Liver (tissue), 8 donors: ENCODE measurements at regions not wholly inside any gene's neighbourhood (a gene's known extent, or its start where the extent isn't known, plus 50 kb on each side); places are given as distances from the start of the nearest gene placed in this dataset.

Source experiments
- DNase-seq: peaks from one replicate; pipeline ENCODE4 v3.0.0-alpha.2; 2017; ENCODE audit warnings: low spot score
- H3K27ac ChIP-seq, 2 donors: one replicate each; pipeline ENCODE4 v1.7.0; 2013; ENCODE audit warnings: inconsistent platforms in 2 of 2, low read length in 2 of 2, control low read depth in 1 of 2, low read depth in 1 of 2, mild to moderate bottlenecking in 1 of 2
- H3K27me3 ChIP-seq, 4 donors: one replicate each; pipeline versions ENCODE4 v1.6.1 to v1.7.0; 2013; ENCODE audit warnings: low read length in 3 of 4, inconsistent platforms in 1 of 4, mild to moderate bottlenecking in 1 of 4, moderate library complexity in 1 of 4; ENCODE audit not compliant: control insufficient read depth in 4 of 4, insufficient read depth in 4 of 4
- H3K36me3 ChIP-seq, 4 donors: one replicate each; pipeline versions ENCODE4 v1.6.1 to v1.7.0; 2013; ENCODE audit warnings: low read length in 3 of 4, mild to moderate bottlenecking in 3 of 4, low read depth in 1 of 4, moderate library complexity in 1 of 4; ENCODE audit not compliant: control insufficient read depth in 4 of 4, insufficient read depth in 3 of 4
- H3K4me1 ChIP-seq, 4 donors: one replicate each; pipeline versions ENCODE4 v1.6.1 to v1.7.0; 2013; ENCODE audit warnings: low read length in 3 of 4, mild to moderate bottlenecking in 3 of 4, moderate library complexity in 1 of 4; ENCODE audit not compliant: control insufficient read depth in 4 of 4, insufficient read depth in 4 of 4
- H3K4me3 ChIP-seq, 3 donors: one replicate each; pipeline versions ENCODE4 v1.6.1 to v1.7.0; 2013; ENCODE audit warnings: low read length in 3 of 3, control low read depth in 1 of 3, low read depth in 1 of 3, mild to moderate bottlenecking in 1 of 3
- H3K9ac ChIP-seq, 2 donors: one replicate each; pipeline ENCODE4 v1.7.0; 2013; ENCODE audit warnings: low read length in 2 of 2, mild to moderate bottlenecking in 2 of 2, moderate library complexity in 2 of 2, control low read depth in 1 of 2, low read depth in 1 of 2
- H3K9me3 ChIP-seq, 4 donors: one replicate each; pipeline versions ENCODE4 v1.6.1 to v1.7.0; 2013; ENCODE audit warnings: low read length in 3 of 4; ENCODE audit not compliant: control insufficient read depth in 4 of 4
- ATF3 ChIP-seq: IDR thresholded peaks from 2 replicates; pipeline ENCODE4 v1.6.1; 2016; ENCODE audit warnings: antibody characterized with exemption
- CTCF ChIP-seq: fragments of 150-350 bp; IDR thresholded peaks from 2 replicates; pipeline ENCODE4 v1.5.1; 2017; ENCODE audit warnings: improper control_type of control experiment, low read depth, low read length; ENCODE audit not compliant: missing input control
- EGR1 ChIP-seq, 2 donors: IDR thresholded peaks; 2 replicates each; pipeline ENCODE4 v1.6.1; 2016 to 2018; ENCODE audit warnings: antibody characterized with exemption in 2 of 2, low read depth in 2 of 2
- FOXA1 ChIP-seq: IDR thresholded peaks from 2 replicates; pipeline ENCODE4 v1.6.1; 2016; ENCODE audit warnings: antibody characterized with exemption
- FOXA2 ChIP-seq: IDR thresholded peaks from 2 replicates; pipeline ENCODE4 v1.6.1; 2016; ENCODE audit warnings: antibody characterized with exemption
- HNF4A ChIP-seq, 2 donors: conservative IDR thresholded peaks; 2 replicates each; pipeline ENCODE4 v1.6.1; 2016; ENCODE audit warnings: antibody characterized with exemption in 2 of 2, mild to moderate bottlenecking in 2 of 2
- HNF4G ChIP-seq: IDR thresholded peaks from 2 replicates; pipeline ENCODE4 v1.6.1; 2016; ENCODE audit warnings: antibody characterized with exemption
- JUND ChIP-seq, 2 donors: IDR thresholded peaks; 2 replicates each; pipeline ENCODE4 v1.6.1; 2016; ENCODE audit warnings: antibody characterized with exemption in 2 of 2
- MAX ChIP-seq: IDR thresholded peaks from 2 replicates; pipeline ENCODE4 v1.6.1; 2016; ENCODE audit warnings: antibody characterized with exemption
- RAD21 ChIP-seq, 2 donors: IDR thresholded peaks; 2 replicates each; pipeline ENCODE4 v1.6.1; 2016; ENCODE audit warnings: antibody characterized with exemption in 2 of 2, mild to moderate bottlenecking in 2 of 2
- REST ChIP-seq: IDR thresholded peaks from 2 replicates; pipeline ENCODE4 v1.6.1; 2016; ENCODE audit warnings: antibody characterized with exemption, mild to moderate bottlenecking
- RXRA ChIP-seq, 2 donors: IDR thresholded peaks; 2 replicates each; pipeline ENCODE4 v1.6.1; 2017 to 2018; ENCODE audit warnings: antibody characterized with exemption in 2 of 2, mild to moderate bottlenecking in 1 of 2
- SP1 ChIP-seq: IDR thresholded peaks from 2 replicates; pipeline ENCODE4 v1.6.1; 2018; ENCODE audit warnings: antibody characterized with exemption, mild to moderate bottlenecking
- TAF1 ChIP-seq: conservative IDR thresholded peaks from 2 replicates; pipeline ENCODE4 v1.6.1; 2016; ENCODE audit warnings: antibody characterized with exemption, mild to moderate bottlenecking
- YY1 ChIP-seq: IDR thresholded peaks from 2 replicates; pipeline ENCODE4 v1.6.1; 2016; ENCODE audit warnings: antibody characterized with exemption, mild to moderate bottlenecking
- ZBTB33 ChIP-seq: IDR thresholded peaks from 2 replicates; pipeline ENCODE4 v1.6.1; 2016; ENCODE audit warnings: antibody characterized with exemption
- WGBS: extraction: QIAGEN DNeasy Blood & Tissue Kit; methylation state at CpG from one replicate; pipeline ENCODE4 v1.1.7; 2013; 5-methylcytosine and 5-hydroxymethylcytosine counted together
- donor health status: healthy.
- donor health status: healthy.
- donor health status: healthy.
- donor health status: healthy.
- donor health status: healthy.

GRCh38 chr16:51637770-51638094 lies 486.7 kb upstream of the SALL1 start:
- H3K9ac ChIP-seq, result no peak overlapping the region
- no peak for DNase-seq
- H3K27ac ChIP-seq, result no peak overlapping the region
- no peaks in the 10 kb centered on the region for H3K27me3 ChIP-seq
- no peaks in the 10 kb centered on the region for H3K9me3 ChIP-seq
- 37% methylated on average over 8 of the region's 8 CpGs for WGBS
- H3K36me3 ChIP-seq, result no peaks in the 10 kb centered on the region
- H3K4me3 ChIP-seq, result no peak overlapping the region
- TF ChIP-seq FOXA1, result no peak
- H3K4me1 ChIP-seq, result no peaks in the 10 kb centered on the region

- TF ChIP-seq YY1, result no peak
- TF ChIP-seq REST, result no peak
- no peak for TF ChIP-seq FOXA1
- no peak for TF ChIP-seq MAX
- TF ChIP-seq HNF4A (conservative IDR thresholded peaks at IDR 0.05), result no peak
- TF ChIP-seq TAF1, result no peak
- TF ChIP-seq JUND (IDR thresholded peaks at IDR 0.05), result no peak
- TF ChIP-seq RAD21 (IDR thresholded peaks at IDR 0.05), result no peak
- no peak for TF ChIP-seq HNF4G
- TF ChIP-seq SP1, result no peak
- TF ChIP-seq CTCF, result no peak
- TF ChIP-seq EGR1 (IDR thresholded peaks at IDR 0.05; ENCODE audit: low read depth in 2 of 2), result no peak
- no peak for TF ChIP-seq ZBTB33
- no peak for TF ChIP-seq ATF3
- no peak for TF ChIP-seq FOXA2
- TF ChIP-seq RXRA (IDR thresholded peaks at IDR 0.05), result no peak
- no peaks in the 10 kb centered on the region for H3K9me3 ChIP-seq
- no peaks in the 10 kb centered on the region for H3K36me3 ChIP-seq
- no peak overlapping the region for H3K4me3 ChIP-seq
- H3K9ac ChIP-seq, result no peak overlapping the region
- no peaks in the 10 kb centered on the region for H3K27me3 ChIP-seq
- no peaks in the 10 kb centered on the region for H3K4me1 ChIP-seq
- WGBS, result 50% methylated on average over 16 of the region's 16 CpGs
- H3K27ac ChIP-seq, result no peak overlapping the region
- no peak for DNase-seq
Measured at GRCh38 chr16:51636920-51637769, 486.1 kb upstream of the SALL1 start.
